ENCODE measurements at regions not wholly inside any gene's neighbourhood (a gene's known extent, or its start where the extent isn't known, plus 50 kb on each side); places are given as distances from the start of the nearest gene placed in this dataset.

DNA sequence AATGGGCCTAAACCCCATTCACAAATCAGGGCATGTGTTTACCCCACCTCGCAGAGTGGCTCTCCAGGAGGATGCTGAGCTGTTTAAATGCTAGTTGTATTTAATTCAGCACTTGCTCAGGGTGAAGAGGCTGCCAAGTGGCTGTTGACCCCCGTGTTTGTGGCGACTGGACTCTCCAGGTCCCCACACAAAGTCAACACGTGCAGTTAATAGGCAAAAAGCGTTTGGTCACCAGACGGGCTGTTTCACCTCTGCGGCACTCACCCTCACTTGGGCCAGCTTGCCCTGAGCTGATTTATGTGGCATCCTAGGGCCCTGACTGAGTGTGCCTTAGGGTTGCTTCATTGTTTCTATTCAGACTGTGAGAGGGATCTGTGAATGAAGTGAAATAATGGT, 152.3 kb downstream of the GAS1 start:
- TF ChIP-seq, protein P1, sequence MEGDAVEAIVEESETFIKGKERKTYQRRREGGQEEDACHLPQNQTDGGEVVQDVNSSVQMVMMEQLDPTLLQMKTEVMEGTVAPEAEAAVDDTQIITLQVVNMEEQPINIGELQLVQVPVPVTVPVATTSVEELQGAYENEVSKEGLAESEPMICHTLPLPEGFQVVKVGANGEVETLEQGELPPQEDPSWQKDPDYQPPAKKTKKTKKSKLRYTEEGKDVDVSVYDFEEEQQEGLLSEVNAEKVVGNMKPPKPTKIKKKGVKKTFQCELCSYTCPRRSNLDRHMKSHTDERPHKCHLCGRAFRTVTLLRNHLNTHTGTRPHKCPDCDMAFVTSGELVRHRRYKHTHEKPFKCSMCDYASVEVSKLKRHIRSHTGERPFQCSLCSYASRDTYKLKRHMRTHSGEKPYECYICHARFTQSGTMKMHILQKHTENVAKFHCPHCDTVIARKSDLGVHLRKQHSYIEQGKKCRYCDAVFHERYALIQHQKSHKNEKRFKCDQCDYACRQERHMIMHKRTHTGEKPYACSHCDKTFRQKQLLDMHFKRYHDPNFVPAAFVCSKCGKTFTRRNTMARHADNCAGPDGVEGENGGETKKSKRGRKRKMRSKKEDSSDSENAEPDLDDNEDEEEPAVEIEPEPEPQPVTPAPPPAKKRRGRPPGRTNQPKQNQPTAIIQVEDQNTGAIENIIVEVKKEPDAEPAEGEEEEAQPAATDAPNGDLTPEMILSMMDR (IDR thresholded peaks at IDR 0.05; ENCODE audit: insufficient read depth, low read depth, low read length, missing control alignments), result no peak
- no peak for DNase-seq (ENCODE audit: low read depth)
- no peak overlapping the region for H3K4me3 ChIP-seq (ENCODE audit: low read depth, low read length)

DNA sequence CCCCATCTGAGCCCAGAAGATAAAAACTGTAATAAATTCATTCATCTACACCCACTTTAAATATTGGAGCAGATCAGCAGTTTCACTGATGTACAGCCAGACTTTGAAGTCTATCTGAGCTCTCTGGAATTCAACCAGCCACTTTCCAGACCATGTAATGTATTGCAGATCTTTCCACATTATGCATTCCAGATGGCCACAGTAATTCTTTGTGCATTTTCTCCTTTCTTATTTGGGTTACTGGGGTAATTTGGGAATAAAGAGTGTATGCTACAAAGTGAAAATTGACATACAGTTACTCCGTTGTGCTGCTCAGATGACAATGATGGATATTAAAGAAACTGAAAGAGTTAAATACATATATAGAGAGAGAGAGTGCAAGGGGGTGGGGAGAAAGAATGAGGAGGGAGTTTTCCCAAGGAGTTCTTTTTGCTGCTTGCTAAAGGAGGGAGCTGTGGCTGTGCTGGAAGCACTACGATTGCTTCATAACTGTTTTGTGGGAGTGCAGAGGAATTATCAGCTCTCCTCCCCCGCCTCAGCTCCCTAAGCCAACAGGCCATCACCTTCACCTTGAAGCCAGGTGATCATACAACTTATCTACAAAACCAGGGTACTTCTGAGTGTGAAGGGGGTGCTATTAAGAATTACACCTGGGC, 152.8 kb downstream of the GAS1 start:
- TF ChIP-seq, protein P1 (IDR thresholded peaks at IDR 0.05; ENCODE audit: insufficient read depth, low read depth, low read length, missing control alignments), result no peak
- no peak overlapping the region for H3K4me3 ChIP-seq (ENCODE audit: low read depth, low read length)
- DNase-seq (ENCODE audit: low read depth), result no peak

DNA sequence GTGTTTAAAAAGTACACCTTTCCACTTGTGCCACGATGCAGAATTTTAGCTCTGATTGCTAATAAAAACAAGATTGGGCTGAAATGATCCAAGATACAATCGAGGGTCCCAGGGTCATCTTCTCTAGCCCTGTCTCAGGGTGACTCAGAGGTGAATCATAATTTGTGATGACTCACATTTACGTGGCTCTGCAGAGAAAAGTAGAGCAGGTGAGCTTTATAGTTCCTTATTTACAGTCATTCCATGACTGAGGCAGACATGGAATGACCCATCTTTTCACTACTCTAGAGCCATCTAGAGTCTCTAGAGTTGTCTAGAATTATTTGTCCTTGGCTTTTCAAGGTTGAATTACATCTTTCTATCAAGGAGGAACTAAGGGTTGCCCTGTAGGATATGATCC, 155.2 kb downstream of the GAS1 start:
- no peak for DNase-seq (ENCODE audit: low read depth)
- no peak overlapping the region for H3K4me3 ChIP-seq (ENCODE audit: low read depth, low read length)
- TF ChIP-seq, protein P1 (IDR thresholded peaks at IDR 0.05; ENCODE audit: insufficient read depth, low read depth, low read length, missing control alignments), result no peak

DNA sequence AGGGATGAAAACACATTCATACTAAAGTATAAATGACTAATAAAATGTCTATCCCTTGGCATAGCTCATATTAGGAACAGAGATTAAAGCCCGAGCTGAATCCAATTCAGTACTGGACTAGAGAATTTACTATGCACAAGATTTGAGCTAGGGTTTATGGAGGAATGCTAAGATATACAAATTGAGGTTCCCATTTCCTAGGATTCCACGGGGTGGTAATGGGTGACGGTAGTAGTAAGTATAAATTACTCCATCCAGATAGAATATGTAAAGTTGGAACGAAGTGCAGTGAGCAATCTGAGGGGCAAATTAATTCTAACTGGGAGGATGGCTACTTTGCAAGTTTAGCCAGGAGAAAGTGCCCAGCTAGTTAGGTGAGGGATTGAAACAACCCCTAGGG, 156.5 kb downstream of the GAS1 start:
- no peak overlapping the region for H3K4me3 ChIP-seq (ENCODE audit: low read depth, low read length)
- TF ChIP-seq, protein P1 (IDR thresholded peaks at IDR 0.05; ENCODE audit: insufficient read depth, low read depth, low read length, missing control alignments), result no peak
- DNase-seq (ENCODE audit: low read depth), result no peak

DNA sequence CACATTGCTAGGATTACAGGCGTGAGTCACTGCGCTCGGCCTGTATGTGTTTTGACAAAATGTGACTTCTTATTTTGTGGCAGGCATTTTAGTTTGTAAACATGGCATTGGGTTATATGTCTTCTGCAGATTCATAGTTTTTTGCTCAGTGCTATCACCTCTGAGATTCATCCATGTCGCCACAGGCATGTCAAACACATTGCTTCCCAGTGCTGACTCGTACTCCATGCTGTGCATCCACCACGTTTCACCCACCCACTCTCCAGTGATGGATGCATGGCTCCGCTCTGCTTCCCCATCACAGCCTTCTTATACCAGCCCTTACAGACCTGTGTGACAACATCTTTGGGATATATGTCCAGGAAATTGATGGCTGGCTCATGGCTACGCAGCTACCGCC, 158.8 kb downstream of the GAS1 start:
- DNase-seq (ENCODE audit: low read depth), result no peak
- TF ChIP-seq, protein P1 (IDR thresholded peaks at IDR 0.05; ENCODE audit: insufficient read depth, low read depth, low read length, missing control alignments), result no peak
- H3K4me3 ChIP-seq (ENCODE audit: low read depth, low read length), result no peak overlapping the region

DNA sequence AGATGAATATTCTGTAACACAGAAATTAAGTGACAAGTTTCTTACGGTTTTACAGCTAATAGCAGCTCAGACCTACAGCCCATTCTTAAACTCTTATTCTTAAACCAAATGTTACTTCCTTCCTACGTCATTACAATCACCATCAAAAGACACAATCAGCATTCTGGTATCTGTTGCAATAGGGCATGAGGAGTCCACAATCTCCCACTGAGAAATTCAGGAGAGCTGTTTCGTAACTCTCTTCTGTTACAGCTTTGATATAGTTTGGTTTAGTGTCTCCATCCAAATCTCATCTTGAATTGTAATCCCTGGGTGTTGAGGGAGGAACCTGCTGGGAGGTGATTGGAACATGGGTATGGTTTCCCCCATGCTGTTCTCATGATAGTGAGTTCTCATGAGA, 163.4 kb downstream of the GAS1 start:
- no peak overlapping the region for H3K4me3 ChIP-seq (ENCODE audit: low read depth, low read length)
- TF ChIP-seq, protein P1 (IDR thresholded peaks at IDR 0.05; ENCODE audit: insufficient read depth, low read depth, low read length, missing control alignments), result no peak
- DNase-seq (ENCODE audit: low read depth), result no peak

DNA sequence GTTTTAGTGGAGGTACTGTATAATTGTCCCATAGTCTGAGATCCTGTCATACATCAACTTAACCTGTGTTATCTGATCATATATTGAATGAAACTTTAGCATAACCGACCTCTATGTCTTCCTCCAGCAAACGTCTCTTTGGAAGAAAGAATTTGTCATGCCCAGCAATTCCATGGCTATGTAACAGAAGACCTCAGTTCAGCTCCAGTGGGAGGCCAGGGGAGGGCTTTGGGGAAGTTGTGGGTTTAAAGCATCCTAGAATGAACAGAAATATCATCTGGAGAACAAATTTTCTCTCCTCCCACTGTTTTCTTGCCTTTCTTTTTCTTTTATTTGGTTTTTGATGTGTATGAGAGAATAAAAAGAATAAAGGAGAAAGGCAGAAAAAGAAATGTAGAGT, 164.5 kb downstream of the GAS1 start:
- H3K4me3 ChIP-seq (ENCODE audit: low read depth, low read length), result no peak overlapping the region
- TF ChIP-seq, protein P1 (IDR thresholded peaks at IDR 0.05; ENCODE audit: insufficient read depth, low read depth, low read length, missing control alignments), result no peak
- no peak for DNase-seq (ENCODE audit: low read depth)
